ENCODE measurements at regions not wholly inside any gene's neighbourhood (a gene's known extent, or its start where the extent isn't known, plus 50 kb on each side); places are given as distances from the start of the nearest gene placed in this dataset.
A peak's percentile ranks its signal among the peaks of the same experiment; 100 is the strongest.
"Not testable (repeated sequence)": the region's sequence is repeated elsewhere in the genome, so short reads cannot be mapped to it uniquely, and the experiment has no call there.

DNA sequence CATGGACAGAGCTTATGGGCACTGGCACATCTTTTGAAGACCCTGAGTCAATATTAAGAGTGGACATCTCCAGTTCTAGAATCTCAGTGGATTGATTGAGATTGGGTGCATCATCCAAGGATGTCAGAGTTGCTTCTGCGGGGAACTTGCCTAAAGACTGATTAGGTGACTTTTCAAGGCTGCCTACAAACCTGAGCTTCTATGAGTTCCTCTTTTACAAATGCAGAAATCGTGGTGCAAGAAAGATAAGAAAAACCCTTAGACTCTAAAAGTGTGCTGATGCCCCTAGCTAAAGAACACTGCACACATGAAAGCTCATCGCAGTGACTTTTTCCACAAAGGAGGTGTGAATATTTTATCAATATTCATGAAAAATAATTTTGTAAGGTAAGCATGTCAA is 86.8 kb upstream of the NEDD4L start:
- no peak for DNase-seq
- intact Hi-C loops (cut with micrococcal nuclease): no loop called here
- ATAC-seq: no peak

DNA sequence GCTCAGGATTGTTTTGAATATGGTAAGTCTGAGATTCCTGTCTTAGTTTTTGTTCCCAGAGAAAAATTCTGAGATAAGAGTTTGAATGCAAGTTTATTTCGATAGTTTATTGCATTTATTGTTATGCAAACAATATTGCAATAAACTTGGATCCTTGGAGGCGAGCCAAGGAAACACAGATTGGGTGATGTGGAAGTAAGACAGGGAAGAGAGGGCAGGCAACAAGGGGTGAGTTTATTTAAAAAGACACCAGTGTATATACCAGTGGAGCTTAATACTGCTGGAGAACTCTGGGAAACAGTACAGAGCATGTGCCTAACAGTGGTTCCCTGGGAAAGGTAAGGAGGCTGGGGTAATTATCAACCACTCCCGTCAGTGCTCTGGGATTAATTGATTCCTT is 87.5 kb upstream of the NEDD4L start:
- intact Hi-C loops (cut with micrococcal nuclease): no loop called here
- no peak for ATAC-seq
- no peak for DNase-seq

DNA sequence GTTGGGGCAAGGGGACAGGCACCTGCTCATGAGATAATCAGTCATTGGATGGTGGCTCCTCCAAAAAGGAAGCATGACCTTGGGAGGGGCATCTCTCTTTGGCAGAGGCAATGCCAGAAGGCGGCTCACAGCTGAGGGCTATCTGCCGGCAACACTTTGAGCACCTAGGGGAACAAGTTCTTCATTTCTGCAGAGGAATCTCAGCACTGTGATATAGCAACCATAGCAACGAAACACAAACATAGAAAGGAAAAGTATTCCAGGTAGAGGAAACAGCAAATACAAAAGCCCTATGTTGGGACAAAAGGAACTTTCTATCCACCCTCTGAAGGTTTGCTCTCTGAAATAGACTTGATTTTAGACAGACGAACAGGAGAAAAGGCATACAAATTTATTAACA is 89.1 kb upstream of the NEDD4L start:
- DNase-seq (no peak), ATAC-seq (no peak)
- intact Hi-C loops (cut with micrococcal nuclease): no loop called here

DNA sequence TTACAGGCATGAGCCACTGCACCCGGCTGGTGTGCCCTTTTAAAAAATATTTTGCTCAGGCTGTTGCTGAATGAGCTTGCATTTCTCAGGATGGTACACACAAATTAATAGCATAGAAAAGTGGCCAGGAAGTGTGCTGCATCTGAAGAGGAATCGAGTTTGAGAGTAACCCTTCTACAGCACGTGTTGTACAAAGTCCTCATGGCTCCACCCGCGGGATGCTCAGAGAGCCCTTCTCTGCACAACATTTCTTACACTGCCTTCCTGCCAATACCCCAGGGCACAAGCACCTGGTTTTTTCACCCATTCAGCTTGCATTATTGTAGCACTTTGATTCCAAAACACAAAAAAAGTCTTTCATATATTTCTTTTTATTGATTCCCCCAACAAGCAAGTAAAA is 90.1 kb upstream of the NEDD4L start:
- ATAC-seq: no peak
- intact Hi-C loops (cut with micrococcal nuclease): no loop called here
- DNase-seq: no peak

DNA sequence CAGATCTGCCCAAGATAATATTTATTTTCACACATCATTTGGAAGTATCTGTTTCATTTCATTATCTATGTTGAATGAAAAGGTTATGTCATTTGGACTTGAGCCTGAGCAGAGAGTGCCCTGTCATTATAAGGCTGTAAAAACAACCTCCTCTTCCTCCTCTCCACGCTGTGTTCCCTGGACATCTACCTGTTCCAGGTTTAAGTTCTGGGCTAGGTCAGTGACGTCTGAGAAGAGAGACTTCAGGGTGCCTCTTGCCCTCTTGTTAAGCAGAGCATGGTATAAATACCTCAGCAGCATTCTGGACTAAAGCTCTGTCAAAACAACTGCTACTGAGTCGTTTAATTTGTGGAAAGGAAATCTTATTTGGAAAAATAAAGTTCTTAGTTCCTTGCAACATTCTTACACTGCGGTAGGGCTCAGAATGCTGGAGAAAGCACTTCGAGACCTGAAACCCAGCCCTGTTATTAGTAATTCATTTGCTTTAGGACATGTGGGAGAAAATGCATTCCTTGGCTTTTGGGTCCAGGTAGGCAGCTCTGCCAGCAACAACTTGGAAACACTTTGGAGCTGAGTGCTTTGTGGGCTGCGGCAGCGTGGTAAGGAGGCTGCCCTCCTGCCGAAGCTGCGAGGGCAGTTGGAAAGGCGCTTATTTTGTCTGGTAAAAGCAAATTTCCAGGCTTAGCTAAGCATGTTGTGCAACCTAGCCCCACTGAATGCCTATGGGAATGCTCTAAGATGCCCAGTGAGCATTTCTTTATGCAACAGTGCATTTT is 91.8 kb upstream of the NEDD4L start:
- intact Hi-C loops (cut with micrococcal nuclease): no loop called here
- no peak for DNase-seq
- ATAC-seq: no peak

DNA sequence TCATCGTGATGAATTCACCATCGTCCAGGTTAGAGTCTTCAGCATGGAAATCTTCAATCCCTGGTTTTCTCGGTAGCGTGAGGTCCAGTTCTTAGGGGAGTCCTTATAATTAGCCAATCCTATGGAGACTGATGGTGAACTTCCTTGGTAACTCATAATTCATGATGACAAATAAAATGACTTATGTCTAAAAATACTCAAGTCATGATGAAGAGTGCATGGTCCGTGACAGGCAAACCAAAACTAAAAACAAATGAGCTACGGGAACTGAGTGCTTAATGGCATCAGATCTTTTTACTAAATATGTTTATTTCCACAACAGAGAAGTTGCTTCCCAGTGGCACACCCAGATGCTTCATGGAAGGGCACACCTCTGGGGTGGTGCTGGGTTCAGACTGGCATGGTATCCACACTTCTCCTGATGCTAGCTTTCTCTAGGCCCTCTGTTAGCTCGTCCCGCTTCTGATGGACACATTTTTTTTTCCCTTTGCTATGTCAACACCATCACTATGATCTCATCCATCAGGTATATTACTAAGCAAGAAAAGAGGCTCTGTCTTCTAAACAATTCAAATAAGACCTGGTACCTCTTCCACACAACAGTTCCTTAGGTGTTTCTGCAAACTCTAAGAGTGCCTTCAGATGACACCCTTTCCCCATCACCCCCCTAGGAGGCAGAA is 92.8 kb upstream of the NEDD4L start:
- no peak for DNase-seq
- intact Hi-C loops (cut with micrococcal nuclease): no loop called here
- ATAC-seq: no peak

DNA sequence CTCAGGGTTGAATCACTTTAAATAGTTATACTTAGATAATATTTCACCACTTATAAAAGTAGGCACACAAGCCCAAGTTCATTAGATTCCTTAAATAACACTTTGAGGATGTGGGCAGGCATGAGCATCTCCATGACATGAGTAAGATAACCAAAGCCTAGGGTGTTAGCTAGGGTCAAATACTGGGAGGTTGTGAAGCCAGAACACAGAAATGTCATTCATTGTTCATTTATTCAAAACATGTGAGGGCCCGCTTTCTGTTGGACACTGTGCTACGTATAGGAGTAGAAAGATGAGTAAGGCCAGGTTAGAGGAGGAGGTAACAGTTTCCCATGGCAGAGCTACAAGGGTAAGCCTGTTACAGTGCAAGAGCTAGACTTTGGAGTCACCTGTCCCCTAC is 93.5 kb upstream of the NEDD4L start:
- DNase-seq (no peak), ATAC-seq (no peak)
- intact Hi-C loops (cut with micrococcal nuclease): no loop called here

DNA sequence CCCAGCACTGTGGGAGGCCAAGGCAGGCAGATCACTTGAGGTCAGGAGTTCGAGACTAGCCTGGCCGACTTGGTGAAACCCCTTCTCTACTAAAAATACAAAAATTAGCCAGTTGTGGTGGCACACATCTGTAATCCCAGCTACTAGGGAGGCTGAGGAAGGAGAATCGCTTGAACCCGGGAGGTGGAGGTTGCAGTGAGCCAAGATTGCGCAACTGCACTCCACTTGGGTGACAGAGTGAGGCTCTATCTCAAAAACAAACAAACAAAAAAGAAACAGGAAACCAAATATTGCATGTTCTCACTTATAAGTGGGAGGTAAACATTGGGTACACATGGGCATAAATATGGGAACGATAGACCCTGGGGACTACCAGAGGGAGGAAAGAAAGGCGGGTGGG is 94.7 kb upstream of the NEDD4L start:
- ATAC-seq; intact Hi-C loops (cut with micrococcal nuclease); DNase-seq: not testable (repeated sequence)

DNA sequence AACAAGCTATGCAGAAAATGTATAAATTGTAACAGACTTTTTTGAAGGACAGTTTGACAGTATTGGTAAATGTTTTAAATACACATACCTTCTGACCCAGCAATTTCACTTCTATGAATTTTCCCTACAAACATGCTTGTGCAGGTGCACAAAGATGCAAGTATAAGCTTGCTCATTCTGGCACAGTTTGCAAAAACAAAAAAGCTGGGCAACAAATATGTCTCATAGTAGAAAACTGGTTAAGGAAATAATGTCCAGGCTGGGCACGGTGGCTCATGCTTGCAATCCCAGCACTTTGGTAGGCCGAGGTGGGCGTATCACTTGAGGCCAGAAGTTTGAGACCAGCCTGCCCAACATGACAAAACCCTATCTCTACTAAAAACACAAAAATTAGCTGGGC is 96.9 kb upstream of the NEDD4L start:
- intact Hi-C loops (cut with micrococcal nuclease): no loop called here
- no peak for ATAC-seq
- no peak for DNase-seq

DNA sequence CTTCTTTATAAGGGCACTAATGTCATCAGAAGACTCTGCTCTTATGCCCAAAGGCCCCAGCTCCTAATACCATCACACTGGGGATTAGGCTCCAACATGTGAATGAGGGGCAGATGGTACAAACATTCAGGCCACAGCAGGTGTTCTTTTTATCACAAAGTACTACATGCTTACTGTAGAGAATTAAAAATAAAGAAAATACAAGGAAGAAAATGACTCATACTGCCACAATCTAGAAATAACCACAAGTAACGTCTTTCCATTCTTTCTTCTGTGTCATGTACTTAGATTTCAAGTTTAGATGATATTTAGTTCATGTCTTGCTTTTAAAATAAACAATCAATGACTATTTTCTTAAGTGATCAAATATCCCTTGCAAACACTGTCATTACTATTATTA is 100.3 kb upstream of the NEDD4L start:
- ATAC-seq (no peak), DNase-seq (no peak)
- intact Hi-C loops (cut with micrococcal nuclease): no loop called here

DNA sequence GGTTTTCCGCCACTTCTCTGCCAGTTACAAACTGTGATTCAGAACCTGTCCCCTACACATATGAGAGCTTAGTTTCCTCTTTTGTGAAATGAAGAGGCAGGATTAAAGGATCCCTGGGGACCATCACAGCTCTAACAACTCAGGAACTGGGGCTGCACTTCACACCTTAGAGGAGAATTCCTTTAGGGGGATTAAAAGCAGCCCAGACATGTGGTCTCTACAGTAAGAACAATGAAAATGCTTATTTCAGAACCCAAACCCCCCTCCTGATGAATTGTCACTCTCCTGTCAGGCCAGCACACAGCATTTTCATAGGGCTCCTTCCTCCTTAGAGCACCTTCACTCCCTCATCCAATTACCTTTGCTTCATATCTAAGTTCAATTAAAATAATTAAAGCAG is 101.5 kb upstream of the NEDD4L start:
- no peak for DNase-seq
- ATAC-seq: no peak
- intact Hi-C loops (cut with micrococcal nuclease): no loop called here

DNA sequence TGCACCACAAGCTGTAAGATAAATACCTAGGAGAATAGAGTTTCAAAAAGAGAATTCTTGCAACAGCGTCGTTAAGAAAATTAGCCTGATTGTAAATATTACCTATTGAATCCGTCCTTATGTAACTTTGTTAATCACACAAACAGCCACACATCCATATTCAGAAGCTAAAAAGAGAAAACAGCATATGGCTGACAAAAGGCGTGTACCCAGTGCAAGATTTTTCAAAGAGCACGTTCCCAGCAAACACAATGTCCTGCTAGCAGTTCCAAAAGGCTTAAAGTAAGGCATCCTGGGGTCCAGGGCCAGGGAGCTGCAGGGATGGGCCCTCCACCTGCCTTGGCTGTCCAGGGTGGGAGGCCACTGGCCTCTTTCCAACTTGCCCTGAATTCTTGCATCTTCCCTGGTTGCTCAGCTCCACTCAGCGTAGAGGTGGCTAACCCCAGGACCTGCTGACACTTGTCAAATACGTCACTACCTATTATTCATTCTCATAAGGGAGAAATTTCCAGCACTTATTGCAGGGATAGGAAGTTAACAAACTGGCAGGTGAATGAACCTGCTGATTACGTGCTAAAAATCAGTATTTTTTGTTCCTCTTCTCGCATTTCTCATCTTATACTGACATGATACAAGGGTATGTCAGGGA is 102.1 kb upstream of the NEDD4L start:
- intact Hi-C loops (cut with micrococcal nuclease): no loop called here

DNA sequence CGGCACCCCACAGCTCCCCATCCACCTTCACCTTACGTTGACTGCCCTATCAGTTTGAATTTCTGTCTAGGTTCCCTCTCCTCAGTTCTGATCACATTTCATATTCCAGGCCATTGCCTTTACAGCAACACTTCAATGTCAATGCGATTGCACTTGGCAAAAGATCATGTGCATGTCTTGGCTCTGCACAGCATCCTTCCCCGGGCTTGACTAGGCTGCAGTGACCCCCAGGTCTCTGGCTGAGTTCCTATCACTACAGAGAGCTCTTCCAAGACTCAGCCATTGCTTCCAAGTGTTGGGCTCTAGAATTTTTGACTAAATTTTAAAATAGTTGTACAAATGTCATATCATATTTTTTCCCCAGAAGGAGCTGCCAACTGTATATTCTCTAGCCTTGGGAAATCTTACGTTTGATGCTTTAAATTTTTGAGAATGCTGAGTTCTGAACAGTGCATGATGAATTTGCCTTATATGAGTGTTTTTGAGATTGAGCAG is 103.8 kb upstream of the NEDD4L start:
- peak; percentile 24 for ATAC-seq
- intact Hi-C loops (cut with micrococcal nuclease): no loop called here
- DNase-seq: no peak

More for the DNA sequence above, 102.1 kb upstream of the NEDD4L start:
- ATAC-seq: no peak
- no peak for DNase-seq

DNA sequence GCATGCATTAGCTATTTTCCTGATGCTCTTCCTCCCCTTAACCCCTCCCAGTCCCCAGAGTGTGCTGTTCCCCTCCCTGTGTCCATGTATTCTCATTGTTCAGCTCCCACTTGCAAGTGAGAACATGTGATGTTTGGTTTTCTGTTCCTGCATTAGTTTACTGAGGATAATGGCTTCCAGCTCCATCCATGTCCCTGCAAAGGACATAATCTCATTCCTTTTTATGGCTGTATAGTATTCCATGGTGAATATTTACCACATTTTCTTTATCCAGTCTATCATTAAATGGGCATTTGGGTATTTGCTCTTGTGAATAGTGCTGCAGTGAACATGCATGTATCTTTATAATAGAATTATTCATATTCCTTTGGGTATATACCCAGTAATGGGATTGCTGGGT is 109.7 kb upstream of the NEDD4L start:
- DNase-seq; ATAC-seq; intact Hi-C loops (cut with micrococcal nuclease): not testable (repeated sequence)

DNA sequence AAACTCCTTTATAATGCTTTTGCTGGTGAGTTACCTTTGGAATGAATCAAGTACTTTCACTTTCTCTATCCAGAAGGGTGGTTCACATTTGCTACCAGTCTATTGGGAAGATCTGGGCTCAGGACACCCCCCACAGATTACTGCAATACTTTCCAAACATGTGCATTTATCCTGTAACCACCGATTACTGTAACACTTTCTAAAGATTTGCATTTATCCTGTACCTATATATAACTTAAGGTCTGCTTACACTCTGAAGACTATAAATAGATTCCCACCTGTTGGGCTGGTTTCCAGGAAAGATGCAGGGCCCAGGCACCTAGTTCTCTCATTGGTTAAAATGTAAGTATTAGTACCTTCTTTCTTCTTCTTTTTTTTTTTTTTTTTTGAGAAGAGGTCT is 113.0 kb upstream of the NEDD4L start:
- DNase-seq: no peak
- intact Hi-C loops (cut with micrococcal nuclease): no loop called here
- ATAC-seq: no peak

DNA sequence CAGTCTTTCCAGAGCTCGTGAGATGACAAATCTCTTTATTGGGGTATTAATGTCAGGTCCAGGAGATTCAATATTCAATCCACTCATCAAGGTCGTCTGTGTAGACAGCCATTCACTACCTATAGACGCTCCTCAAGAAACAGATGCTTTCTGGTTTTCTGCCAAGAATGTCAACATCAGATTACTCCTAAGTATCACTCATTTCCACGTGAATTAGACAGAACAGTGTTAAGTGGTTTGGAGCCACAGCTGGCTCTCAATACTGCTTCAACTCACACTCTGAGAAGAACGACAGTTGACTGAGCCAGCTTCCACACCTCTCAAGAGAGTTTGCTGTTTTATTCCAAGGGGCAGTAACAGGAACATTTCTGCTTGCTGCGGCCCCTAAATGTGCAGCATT is 113.5 kb upstream of the NEDD4L start:
- intact Hi-C loops (cut with micrococcal nuclease): no loop called here
- no peak for ATAC-seq

DNA sequence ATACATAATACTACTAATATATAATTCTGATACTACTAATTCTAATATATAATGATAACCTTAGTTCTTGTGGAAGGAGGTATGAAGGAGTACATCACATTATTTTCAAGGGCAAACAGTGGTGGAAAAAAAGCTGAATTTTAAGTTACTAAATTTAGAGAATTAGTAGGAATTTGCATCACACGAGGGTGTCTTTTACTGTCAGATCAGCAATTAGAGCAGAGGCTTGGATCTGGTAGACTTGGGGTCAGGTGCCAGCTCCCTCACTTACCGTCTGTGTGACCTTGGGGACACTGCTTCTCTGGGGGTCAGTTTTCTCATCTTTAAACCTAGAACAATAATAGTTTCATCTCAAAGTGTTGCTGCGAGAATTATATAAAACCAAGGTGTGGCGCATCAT is 114.1 kb upstream of the NEDD4L start:
- intact Hi-C loops (cut with micrococcal nuclease): no loop called here
- ATAC-seq: no peak
- DNase-seq: no peak

More for the DNA sequence above, 113.5 kb upstream of the NEDD4L start:
- no peak for DNase-seq

DNA sequence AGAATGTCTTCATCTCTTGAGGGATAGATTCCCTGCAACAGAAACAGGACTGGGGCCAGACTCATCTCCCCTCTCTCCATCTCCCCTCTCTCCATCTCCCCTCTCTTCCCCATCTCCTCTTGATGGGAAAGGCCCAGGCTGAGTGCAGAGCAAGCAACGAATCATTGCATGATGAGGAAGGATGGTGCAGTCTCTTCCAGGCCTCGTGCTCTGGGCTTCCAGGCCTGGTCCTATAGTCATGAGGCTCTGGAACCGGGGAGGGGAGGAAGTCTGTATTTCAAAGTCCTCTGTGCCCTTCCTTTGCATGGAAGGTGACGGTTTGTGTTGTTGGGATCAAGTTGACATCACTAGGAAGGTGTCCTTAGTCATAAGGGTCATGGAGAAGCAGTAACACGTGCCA is 115.6 kb upstream of the NEDD4L start:
- DNase-seq: no peak
- intact Hi-C loops (cut with micrococcal nuclease): no loop called here
- no peak for ATAC-seq

DNA sequence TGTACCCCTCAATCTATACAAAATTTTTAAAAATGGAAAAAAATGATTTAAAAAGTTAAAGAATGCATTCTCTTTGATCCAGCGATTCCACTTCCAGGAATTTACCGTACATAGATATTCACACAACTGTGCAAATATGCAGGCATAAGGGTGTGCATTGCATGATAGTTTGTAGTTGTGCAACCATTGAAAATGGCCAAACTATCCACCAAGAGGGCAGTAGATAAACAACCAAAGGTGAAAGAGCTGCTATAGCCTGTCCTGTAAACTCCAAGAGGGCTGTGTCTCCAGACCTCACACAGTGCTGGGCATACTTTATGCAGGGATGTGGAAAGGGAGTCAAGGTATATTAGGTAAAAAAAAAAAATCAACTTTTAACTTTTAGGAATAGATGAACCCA is 116.5 kb upstream of the NEDD4L start:
- ATAC-seq (no peak), DNase-seq (no peak)
- intact Hi-C loops (cut with micrococcal nuclease): no loop called here

DNA sequence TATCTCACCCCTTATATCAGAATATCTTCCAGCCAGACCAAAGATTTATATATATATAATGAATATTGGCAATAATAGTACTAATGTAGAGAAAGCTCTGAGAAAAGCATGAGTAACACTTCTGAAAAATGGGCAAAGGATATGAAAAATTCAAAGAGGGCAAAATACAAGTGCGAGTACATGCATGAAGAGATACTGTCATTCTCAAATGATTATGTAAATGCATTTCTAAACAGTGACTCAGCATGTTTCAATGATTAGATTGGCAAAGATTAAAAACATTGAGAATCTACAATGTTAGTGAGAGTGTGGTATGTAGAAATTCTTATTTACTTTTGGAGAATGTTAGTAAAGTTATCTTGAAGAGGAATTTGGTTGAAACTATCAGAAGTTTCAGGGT is 118.3 kb upstream of the NEDD4L start:
- ATAC-seq: no peak

More for the DNA sequence above, 118.3 kb upstream of the NEDD4L start:
- intact Hi-C loops (cut with micrococcal nuclease): no loop called here
- DNase-seq: no peak
